ENCODE measurements at regions not wholly inside any gene's neighbourhood (a gene's known extent, or its start where the extent isn't known, plus 50 kb on each side); places are given as distances from the start of the nearest gene placed in this dataset.

DNA sequence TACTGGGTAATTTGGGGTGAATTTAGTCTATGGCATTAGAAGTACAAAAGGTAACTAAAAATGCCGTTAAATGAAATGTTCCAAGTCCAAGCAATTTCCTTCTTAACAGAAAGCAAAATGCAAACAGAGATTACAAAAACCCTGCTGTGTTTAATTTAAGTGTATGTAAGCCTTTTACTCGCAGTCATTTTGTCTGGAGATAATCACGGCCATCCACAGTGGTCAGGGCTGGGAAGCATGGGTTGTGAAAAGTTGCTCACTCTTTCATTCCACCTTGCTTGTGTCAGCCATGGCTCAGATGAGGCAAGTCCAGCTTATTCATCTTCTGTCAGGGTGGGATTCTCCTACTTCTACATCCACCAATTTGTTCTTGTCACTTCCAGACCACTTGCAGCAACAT is 983.6 kb upstream of the ZEB2 start:
- DNase-seq, result no peak

DNA sequence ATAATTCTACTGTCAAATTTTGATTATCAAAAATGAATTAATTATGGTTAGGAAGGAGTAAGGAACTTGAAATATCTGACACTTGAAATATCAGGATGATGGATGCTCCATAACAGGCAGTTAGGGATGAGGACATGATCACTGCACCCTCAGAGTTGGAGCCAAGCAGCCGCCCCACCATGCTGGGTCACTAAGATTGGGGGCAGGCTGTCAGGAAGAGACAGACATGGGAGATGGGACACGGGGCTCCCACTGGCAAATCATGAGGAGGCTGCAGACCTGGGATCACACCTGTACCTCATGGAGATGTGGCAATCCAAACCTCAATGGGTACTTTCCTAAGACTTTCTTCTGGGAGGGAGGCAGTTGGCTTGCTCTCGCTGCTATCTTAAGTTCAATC is 982.0 kb upstream of the ZEB2 start:
- DNase-seq, result no peak

GRCh38 chr2:145495590-145495989 is 975.7 kb upstream of the ZEB2 start:
- DNase-seq, result no peak

- DNase-seq, result no peak
Observed at GRCh38 chr2:145494441-145494840, 974.5 kb upstream of the ZEB2 start.

DNA sequence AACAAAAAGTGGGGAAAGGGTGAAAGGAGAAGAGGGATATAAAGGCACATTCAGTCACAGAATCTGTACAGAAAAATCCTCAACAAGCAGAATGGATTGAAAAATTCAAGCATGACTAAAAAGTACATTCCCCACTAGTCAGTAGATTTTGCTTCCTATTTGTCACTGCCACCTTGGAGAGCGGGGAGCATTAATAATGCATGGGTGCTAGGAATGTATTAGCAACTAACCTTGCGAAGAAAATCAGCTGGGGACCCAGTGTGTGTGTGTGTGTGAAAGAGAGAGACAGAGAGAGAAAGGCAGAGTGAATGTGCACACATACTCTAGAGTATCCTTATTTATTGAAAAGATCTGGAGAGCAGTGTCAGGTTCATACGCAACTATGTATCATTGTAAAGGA is 968.7 kb upstream of the ZEB2 start:
- no peak for DNase-seq

DNA sequence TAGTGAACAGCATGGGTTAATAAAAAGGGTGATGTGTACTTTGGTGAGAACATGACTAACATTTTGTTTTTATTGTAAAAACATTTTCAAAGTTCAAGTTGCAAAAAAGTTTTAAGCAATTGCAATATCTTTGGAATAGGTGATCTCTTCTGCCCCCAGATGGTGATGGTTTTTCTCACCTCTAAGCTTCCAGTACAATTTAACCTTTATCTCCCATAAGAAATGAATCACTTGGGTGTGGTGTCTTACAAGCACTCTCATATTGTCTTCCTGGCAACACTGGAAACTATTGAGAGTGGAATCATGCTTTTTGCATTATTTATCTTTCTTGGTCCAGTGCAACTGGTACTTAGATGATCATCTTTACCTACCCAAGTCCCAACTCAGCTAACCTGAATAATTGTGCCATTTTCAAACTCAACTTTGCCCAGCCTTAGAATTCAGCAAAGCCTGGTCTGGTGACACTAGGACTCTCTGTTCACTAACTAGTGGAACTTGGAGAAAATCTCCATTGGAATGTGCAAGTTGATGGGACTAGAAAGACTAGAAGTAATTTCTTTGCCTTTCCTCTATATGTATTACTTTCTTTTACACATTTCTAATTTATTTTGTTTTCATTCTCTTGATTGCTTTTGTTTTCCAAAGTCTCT is 964.7 kb upstream of the ZEB2 start:
- no peak for DNase-seq

- DNase-seq, result no peak
Observed at GRCh38 chr2:145483854-145484253, 963.9 kb upstream of the ZEB2 start.

DNA sequence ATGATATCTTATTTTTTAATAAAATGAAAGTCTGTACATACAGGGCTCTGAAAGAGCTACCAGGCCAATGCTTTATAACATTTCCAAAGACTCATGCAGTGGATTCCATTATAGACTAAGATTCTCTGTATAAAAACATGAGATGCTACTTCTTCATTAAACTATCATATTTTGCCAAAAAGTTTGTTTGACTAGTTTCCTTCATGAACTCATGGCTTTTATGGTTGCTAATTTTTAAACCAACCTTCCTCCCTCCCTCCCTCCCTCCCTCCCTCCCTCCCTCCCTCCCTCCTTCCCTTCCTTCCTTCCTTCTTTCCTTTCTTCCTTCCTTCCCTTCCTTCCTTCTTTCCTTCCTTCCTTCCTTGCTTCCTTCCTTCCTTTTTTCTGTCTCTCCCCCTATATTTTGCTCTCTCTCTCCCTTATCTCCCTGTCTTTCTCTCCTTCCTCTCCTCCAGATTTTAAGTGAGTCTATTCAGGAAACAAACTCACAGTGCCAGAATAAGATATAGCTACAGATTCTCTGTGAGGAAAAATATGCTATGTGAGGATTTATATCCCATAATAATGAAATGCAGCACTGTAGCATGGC is 961.5 kb upstream of the ZEB2 start:
- DNase-seq, result no peak

DNA sequence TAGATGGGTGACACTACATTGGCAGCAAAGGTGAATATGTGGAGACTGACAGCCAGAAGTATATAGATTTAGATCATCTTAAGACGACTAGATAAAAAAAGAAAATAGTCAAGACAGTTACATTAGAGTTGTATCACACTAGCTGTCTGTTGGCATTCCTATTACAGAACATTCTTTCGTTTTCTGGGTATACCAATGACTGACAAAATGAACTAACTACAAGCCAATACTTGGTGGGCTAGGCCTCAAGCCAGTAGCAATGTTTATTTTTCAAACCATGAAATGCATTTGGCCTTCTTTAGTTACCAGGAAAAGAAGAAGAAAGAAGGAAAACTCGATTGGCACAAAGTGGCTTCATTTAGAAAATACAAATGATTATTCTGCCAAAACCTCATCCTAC is 944.9 kb upstream of the ZEB2 start:
- no peak for DNase-seq

DNA sequence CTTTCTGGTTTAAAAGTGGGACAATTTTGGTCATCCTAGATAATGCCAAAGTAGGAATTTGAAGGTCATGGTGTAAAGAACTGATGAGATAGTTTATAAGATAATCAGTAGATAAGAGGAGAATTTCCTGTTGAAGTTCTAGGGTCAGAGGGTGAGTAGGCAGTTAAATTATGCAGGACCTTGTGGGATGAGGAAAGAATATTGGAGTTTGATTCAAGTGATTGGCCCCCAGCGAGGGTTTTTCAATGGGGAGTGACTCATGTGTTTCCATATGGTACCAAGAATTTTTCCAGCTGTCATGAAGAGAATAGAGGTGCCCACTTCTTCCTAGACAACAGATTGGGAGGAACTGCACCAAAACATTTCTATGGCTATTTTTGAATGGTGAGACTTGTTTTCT is 940.2 kb upstream of the ZEB2 start:
- DNase-seq, result no peak

- peak; percentile 91 for DNase-seq
Observed at GRCh38 chr2:145431181-145431951, 911.4 kb upstream of the ZEB2 start.

- no peak for DNase-seq
Observed at GRCh38 chr2:145423809-145424208, 903.9 kb upstream of the ZEB2 start.

GRCh38 chr2:145422576-145422975 is 902.7 kb upstream of the ZEB2 start:
- no peak for DNase-seq

GRCh38 chr2:145421841-145422240 is 901.9 kb upstream of the ZEB2 start:
- no peak for DNase-seq

GRCh38 chr2:145416640-145417039 is 896.7 kb upstream of the ZEB2 start:
- no peak for DNase-seq

GRCh38 chr2:145415151-145415550 is 895.2 kb upstream of the ZEB2 start:
- no peak for DNase-seq

DNA sequence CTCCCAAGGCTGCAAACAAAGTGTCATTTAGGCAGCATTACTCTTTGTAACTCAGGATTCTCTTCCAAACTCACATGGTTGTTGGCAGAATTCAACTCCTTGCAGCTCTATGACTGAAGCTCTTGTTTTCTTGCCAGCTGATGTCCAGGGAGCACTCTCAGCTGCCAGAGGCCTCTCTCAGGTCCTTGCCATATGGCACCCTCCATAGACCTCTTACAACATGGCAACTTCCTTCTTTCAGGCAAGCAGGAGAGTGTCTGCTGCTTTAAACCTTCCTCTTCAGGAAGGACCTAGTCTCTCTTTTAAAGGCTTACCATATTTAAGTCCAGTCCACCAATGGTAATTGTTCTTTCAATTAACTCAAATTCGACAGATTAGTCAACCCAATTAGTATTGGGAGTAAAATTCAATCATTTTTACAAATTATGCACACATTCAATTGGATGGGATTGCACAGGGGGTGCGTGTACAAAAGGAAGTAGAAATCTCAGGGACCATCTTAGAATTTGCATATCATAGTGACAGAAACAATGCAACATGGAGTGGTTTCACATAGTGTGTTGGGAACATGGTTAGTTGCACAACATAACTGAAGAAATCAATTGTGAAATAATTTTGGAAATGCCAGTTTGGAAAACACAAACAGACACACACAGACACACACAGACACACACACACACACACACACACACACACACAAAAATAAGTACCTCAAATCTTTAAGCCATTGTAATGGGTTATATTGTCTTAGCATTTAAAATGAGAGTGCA is 893.5 kb upstream of the ZEB2 start:
- DNase-seq, result no peak

DNA sequence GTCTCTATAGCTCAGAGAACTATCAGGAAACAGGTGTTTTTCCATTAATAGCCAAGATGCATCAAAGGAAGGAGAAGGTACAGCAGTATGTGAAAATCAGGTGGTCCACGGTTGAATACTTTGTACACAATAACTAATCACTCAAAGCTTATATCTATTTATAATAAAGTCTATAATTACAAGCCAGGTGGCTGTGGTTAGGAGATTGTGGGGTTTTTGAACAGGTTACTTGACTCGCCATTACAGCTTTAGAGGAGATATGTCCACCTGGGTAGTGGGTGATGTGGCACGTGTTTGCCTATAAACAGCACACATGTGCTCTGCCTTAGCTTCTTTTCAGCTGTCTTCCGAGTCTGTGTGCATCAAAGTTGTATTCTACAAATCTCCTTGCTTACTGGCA is 892.2 kb upstream of the ZEB2 start:
- DNase-seq, result no peak

- DNase-seq, result no peak
Observed at GRCh38 chr2:145411493-145411892, 891.6 kb upstream of the ZEB2 start.

- DNase-seq, result no peak
Observed at GRCh38 chr2:145410086-145410485, 890.2 kb upstream of the ZEB2 start.

DNA sequence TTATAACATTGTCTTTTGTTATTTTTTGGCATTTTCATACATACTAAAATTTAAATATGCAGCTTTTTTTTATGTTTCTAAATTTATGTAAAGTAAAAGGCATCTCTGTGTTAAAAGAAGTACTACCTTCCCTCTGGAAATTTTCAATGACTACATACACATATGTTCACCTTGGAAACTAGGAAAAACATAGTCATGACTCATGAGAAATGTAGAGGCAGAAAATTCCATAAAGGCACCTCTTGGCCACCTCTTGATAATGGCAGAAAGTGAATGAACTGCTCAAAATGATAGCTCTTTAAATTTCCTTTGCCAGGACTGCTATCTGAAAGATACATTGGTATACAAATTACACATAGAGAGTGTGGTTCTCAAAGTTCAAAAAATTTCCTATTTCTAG is 889.1 kb upstream of the ZEB2 start:
- DNase-seq, result no peak

GRCh38 chr2:145404690-145405089 is 884.8 kb upstream of the ZEB2 start:
- DNase-seq, result no peak

GRCh38 chr2:145402706-145403277 is 882.9 kb upstream of the ZEB2 start:
- no peak for DNase-seq
